ENCODE measurements at regions not wholly inside any gene's neighbourhood (a gene's known extent, or its start where the extent isn't known, plus 50 kb on each side); places are given as distances from the start of the nearest gene placed in this dataset.
A peak's percentile ranks its signal among the peaks of the same experiment; 100 is the strongest.

GRCh38 chr6:121847806-121848522 is 412.5 kb downstream of the GJA1 start:
- peak overlapping the region in 1 of 2 experiments; percentile 61; a peak in 3 of 6 replicates for H3K27ac ChIP-seq
- no peaks in the 10 kb centered on the region for H3K9me3 ChIP-seq
- WGBS (ENCODE audit: missing lambda C conversion rate): 93% methylated on average over 4 of the region's 4 CpGs
- DNase-seq (ENCODE audit: low read depth in 1 of 2, low spot score in 1 of 2) (no peak), ATAC-seq (no peak), FAIRE-seq (no peak)
- POLR2A ChIA-PET: no interaction called here
- H3K4me3 ChIP-seq: no peak overlapping the region
- no peak overlapping the region for H3K4me2 ChIP-seq
- peaks cover 7% of the 10 kb centered on the region; the same call in 1 of the 3 replicates for H3K4me1 ChIP-seq
- no peak for TF ChIP-seq HES2 (IDR thresholded peaks at IDR 0.05)
- TF ChIP-seq JUN (IDR thresholded peaks at IDR 0.05): no peak
- no peak for TF ChIP-seq RFX5 (IDR thresholded peaks at IDR 0.05)
- no peak for TF ChIP-seq ESRRA (IDR thresholded peaks at IDR 0.05; ENCODE audit: borderline replicate concordance, low read length)
- CTCF ChIA-PET: interaction anchor here (0.6 to 1.6 kb wide), 2 partner anchors 10 to 434 kb away, joined by 4 read pairs; no protein-coding TSS in a partner anchor

- Histone ChIP-seq H3K4me2 (no peak overlapping the region), H3K4me1 (peaks cover 7% of the 10 kb centered on the region; the same call in 1 of the 3 replicates), H3K9me3 (no peaks in the 10 kb centered on the region), H3K27ac (peak overlapping the region; percentile 40 to 61; a peak in 3 of 6 replicates), H3K4me3 (no peak overlapping the region)
- ChIA-PET POLR2A (no interaction called here), CTCF (interaction anchor here (0.7 to 1.8 kb wide), 11 partner anchors 10 to 419 kb away, joined by 3 to 8 read pairs (median 3); partner anchors contain the start of gene GJA1)
- TF ChIP-seq CEBPB (IDR thresholded peaks at IDR 0.05): no peak
- TF ChIP-seq HOXB5 (CRISPR knock-in tag; IDR thresholded peaks at IDR 0.05): no peak
- TF ChIP-seq ESRRA (IDR thresholded peaks at IDR 0.05; ENCODE audit: borderline replicate concordance, low read length): no peak
- TF ChIP-seq SREBF2 (IDR thresholded peaks at IDR 0.05): no peak
- no peak for TF ChIP-seq RARB (CRISPR knock-in tag; IDR thresholded peaks at IDR 0.05)
- TF ChIP-seq ATOH8 (CRISPR knock-in tag; IDR thresholded peaks at IDR 0.05; ENCODE audit: low read depth): no peak
- no peak for TF ChIP-seq PHF8 (IDR thresholded peaks at IDR 0.05; ENCODE audit: borderline replicate concordance, low read depth)
- no peak for TF ChIP-seq JUNB (IDR thresholded peaks at IDR 0.05)
- no peak for TF ChIP-seq FOSL2 (IDR thresholded peaks at IDR 0.05)
- no peak for TF ChIP-seq FOSL2 (CRISPR knock-in tag; IDR thresholded peaks at IDR 0.05)
- TF ChIP-seq REST (IDR thresholded peaks at IDR 0.05): no peak
- no peak for TF ChIP-seq KDM1A (IDR thresholded peaks at IDR 0.05; ENCODE audit: low read depth)
- TF ChIP-seq CHD4 (IDR thresholded peaks at IDR 0.05; ENCODE audit: borderline replicate concordance): no peak
- DNase-seq (ENCODE audit: low read depth in 1 of 2, low spot score in 1 of 2) (no peak), FAIRE-seq (no peak), ATAC-seq (no peak)
- WGBS (ENCODE audit: missing lambda C conversion rate): 91% methylated on average over 6 of the region's 6 CpGs
These were observed 413.2 kb downstream of the GJA1 start for GRCh38 chr6:121848523-121849255.

GRCh38 chr6:121849477-121849876 is 414.0 kb downstream of the GJA1 start:
- POLR2A ChIA-PET: no interaction called here
- 45% methylated on average over 5 of the region's 5 CpGs for WGBS (ENCODE audit: missing lambda C conversion rate)
- FAIRE-seq: no peak
- Histone ChIP-seq H3K9me3 (no peaks in the 10 kb centered on the region), H3K27ac (peak overlapping the region; percentile 40 to 46; a peak in 2 of 6 replicates), H3K4me1 (peaks cover 7% of the 10 kb centered on the region; the same call in 1 of the 3 replicates), H3K4me3 (no peak overlapping the region), H3K4me2 (no peak overlapping the region)
- peak; percentile 73 to 88; a peak in 5 of 6 replicates for ATAC-seq
- no peak for TF ChIP-seq ZNF302 (CRISPR knock-in tag; IDR thresholded peaks at IDR 0.05)
- no peak for TF ChIP-seq PBX3 (IDR thresholded peaks at IDR 0.05)
- TF ChIP-seq SMC3 (IDR thresholded peaks at IDR 0.05): peak; percentile 69
- TF ChIP-seq RARB (CRISPR knock-in tag; IDR thresholded peaks at IDR 0.05): no peak
- no peak for TF ChIP-seq RNF2 (IDR thresholded peaks at IDR 0.05; ENCODE audit: borderline replicate concordance, low read depth)
- peak; percentile 79 to 85 for TF ChIP-seq RAD21 (conservative IDR thresholded peaks at IDR 0.05 in 1 of 2, IDR thresholded peaks at IDR 0.05 in 1 of 2)
- no peak for TF ChIP-seq PHF8 (IDR thresholded peaks at IDR 0.05; ENCODE audit: borderline replicate concordance, low read depth)
- no peak for TF ChIP-seq RCOR1 (IDR thresholded peaks at IDR 0.05; ENCODE audit: low read depth, low read length)
- TF ChIP-seq JUN (IDR thresholded peaks at IDR 0.05): no peak
- no peak for TF ChIP-seq GATA3 (IDR thresholded peaks at IDR 0.05; ENCODE audit: borderline replicate concordance)
- TF ChIP-seq CTCF (IDR thresholded peaks at IDR 0.05): peak; percentile 62
- no peak for TF ChIP-seq CHD4 (IDR thresholded peaks at IDR 0.05; ENCODE audit: borderline replicate concordance)
- CTCF ChIA-PET: interaction anchor here (0.5 to 1.8 kb wide), 13 partner anchors 9 to 420 kb away, joined by 3 to 8 read pairs (median 3); partner anchors contain the start of gene GJA1
- peak; percentile 35 to 61 for DNase-seq (ENCODE audit: low read depth in 1 of 2, low spot score in 1 of 2)

All from A549 (cell line).